Ovary (tissue), 7 donors: ENCODE measurements at regions not wholly inside any gene's neighbourhood (a gene's known extent, or its start where the extent isn't known, plus 50 kb on each side); places are given as distances from the start of the nearest gene placed in this dataset.

Source experiments
- DNase-seq, 5 donors: peaks; one replicate each; pipeline ENCODE4 v3.0.0-alpha.2; 2019 to 2020
- H3K27ac ChIP-seq, 2 donors: fragments of 200-600 bp; one replicate each; pipeline versions ENCODE4 v1.5.1 to v1.8.0; 2019 to 2022
- H3K27me3 ChIP-seq: fragments of 200-600 bp; one replicate; pipeline ENCODE4 v1.8.0; 2022
- H3K36me3 ChIP-seq: fragments of 200-600 bp; sonication (generic); one replicate; pipeline ENCODE4 v1.5.1; 2019
- H3K4me1 ChIP-seq: one replicate; pipeline ENCODE4 v1.8.1; 2013; ENCODE audit warnings: mild to moderate bottlenecking, moderate library complexity; ENCODE audit not compliant: insufficient read depth
- H3K4me3 ChIP-seq: fragments of 200-600 bp; sonication (generic); one replicate; pipeline ENCODE4 v1.5.1; 2017
- H3K9me3 ChIP-seq, 2 donors: fragments of 200-600 bp in 1 of 2; sonication (generic) in 1 of 2; one replicate each; pipeline versions ENCODE4 v1.5.1 to v1.8.1; 2013 to 2019; ENCODE audit warnings: mild to moderate bottlenecking in 1 of 2, moderate library complexity in 1 of 2
- EP300 ChIP-seq: sonication (generic); formaldehyde crosslinking; IDR thresholded peaks from one replicate; pipeline ENCODE4 v1.6.1; 2017; ENCODE audit warnings: antibody characterized with exemption
- POLR2A ChIP-seq: fragments of 450-650 bp; IDR thresholded peaks from one replicate; pipeline ENCODE4 v1.6.1; 2017; ENCODE audit warnings: antibody characterized with exemption, mild to moderate bottlenecking, moderate library complexity
- WGBS, 3 donors: extraction: QIAGEN DNeasy Blood & Tissue Kit in 1 of 3; methylation state at CpG; one replicate each; pipeline versions ENCODE4 v1.1.5 to v1.1.7; 2013 to 2017; 5-methylcytosine and 5-hydroxymethylcytosine counted together
- intact Hi-C, 4 donors: fragments of 100-400 bp; cut with DNase I; formaldehyde crosslinking; loops; one replicate each; pipeline versions ENCODE4 v1.11.0 to v1.15.1; 2022 to 2023
- TF ChIP-seq, protein P1 (sequence below), 3 donors: fragments of 450-650 bp in 2 of 3; fragments of 200-600 bp in 1 of 3; IDR thresholded peaks; one replicate each; pipeline versions ENCODE4 v1.5.1 to v1.8.0; 2016 to 2022; ENCODE audit warnings: antibody characterized with exemption in 3 of 3, mild to moderate bottlenecking in 1 of 3
- donor health status: DM: no; HTN: no; CAD: no; lungs with moderate emphysema.
- donor health status: DM: no; HTN: no; CAD: no.
- donor health status: Bipolar disorder and iron deficiency.
- donor health status: DM: no; HTN: no; CAD: no.
- donor health status: DM: yes; HTN: yes; CAD: no.

- Histone ChIP-seq H3K27me3 (no peaks in the 10 kb centered on the region), H3K4me3 (no peak overlapping the region), H3K27ac (no peak overlapping the region), H3K9me3 (no peaks in the 10 kb centered on the region), H3K4me1 (no peaks in the 10 kb centered on the region), H3K36me3 (no peaks in the 10 kb centered on the region)
- intact Hi-C loops = no loop called here
- no peak for TF ChIP-seq POLR2A
- no peak for DNase-seq
Observed at GRCh38 chr21:20083336-20083735, 914.9 kb upstream of the NCAM2 start.

DNA sequence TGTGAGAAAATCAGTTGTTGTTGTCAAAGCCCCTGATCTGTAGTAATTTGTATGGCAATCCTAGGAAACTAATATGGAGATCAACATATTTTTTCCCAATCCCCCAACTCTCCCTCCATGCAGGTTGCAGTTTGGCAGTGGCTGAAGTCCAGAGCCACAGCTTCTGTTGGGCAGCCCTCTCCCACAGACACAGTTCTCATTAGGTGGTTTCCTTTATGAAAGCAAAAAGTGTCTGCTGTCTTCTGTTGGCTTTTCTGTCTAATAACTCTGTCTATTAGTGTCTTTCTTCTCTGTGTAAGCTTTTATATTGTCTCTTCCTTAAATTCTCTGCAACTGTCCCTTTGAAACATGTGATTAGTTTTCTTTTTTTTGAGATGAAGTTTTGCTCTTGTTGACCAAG is 914.3 kb upstream of the NCAM2 start:
- H3K36me3 ChIP-seq = no peaks in the 10 kb centered on the region
- TF ChIP-seq EP300 (no peak), POLR2A (no peak)
- TF ChIP-seq, protein P1, sequence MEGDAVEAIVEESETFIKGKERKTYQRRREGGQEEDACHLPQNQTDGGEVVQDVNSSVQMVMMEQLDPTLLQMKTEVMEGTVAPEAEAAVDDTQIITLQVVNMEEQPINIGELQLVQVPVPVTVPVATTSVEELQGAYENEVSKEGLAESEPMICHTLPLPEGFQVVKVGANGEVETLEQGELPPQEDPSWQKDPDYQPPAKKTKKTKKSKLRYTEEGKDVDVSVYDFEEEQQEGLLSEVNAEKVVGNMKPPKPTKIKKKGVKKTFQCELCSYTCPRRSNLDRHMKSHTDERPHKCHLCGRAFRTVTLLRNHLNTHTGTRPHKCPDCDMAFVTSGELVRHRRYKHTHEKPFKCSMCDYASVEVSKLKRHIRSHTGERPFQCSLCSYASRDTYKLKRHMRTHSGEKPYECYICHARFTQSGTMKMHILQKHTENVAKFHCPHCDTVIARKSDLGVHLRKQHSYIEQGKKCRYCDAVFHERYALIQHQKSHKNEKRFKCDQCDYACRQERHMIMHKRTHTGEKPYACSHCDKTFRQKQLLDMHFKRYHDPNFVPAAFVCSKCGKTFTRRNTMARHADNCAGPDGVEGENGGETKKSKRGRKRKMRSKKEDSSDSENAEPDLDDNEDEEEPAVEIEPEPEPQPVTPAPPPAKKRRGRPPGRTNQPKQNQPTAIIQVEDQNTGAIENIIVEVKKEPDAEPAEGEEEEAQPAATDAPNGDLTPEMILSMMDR (IDR thresholded peaks at IDR 0.05) = no peak
- intact Hi-C loops = no loop called here
- DNase-seq = no peak
- no peak overlapping the region for H3K27ac ChIP-seq
- H3K4me1 ChIP-seq = no peaks in the 10 kb centered on the region
- no peaks in the 10 kb centered on the region for H3K9me3 ChIP-seq
- no peaks in the 10 kb centered on the region for H3K27me3 ChIP-seq
- no peak overlapping the region for H3K4me3 ChIP-seq

- 57 to 60% (median 59%) methylated on average over 3 of the region's 3 CpGs for WGBS, 3 donors
- DNase-seq = no peak
- no peaks in the 10 kb centered on the region for H3K9me3 ChIP-seq
- no peaks in the 10 kb centered on the region for H3K27me3 ChIP-seq
- no peaks in the 10 kb centered on the region for H3K4me1 ChIP-seq
- intact Hi-C loops = no loop called here
- H3K36me3 ChIP-seq = no peaks in the 10 kb centered on the region
- H3K4me3 ChIP-seq = no peak overlapping the region
- TF ChIP-seq EP300 (no peak), POLR2A (no peak)
- TF ChIP-seq, protein P1 (IDR thresholded peaks at IDR 0.05) = no peak
- no peak overlapping the region for H3K27ac ChIP-seq
Observed at GRCh38 chr21:20086508-20086907, 911.7 kb upstream of the NCAM2 start.

DNA sequence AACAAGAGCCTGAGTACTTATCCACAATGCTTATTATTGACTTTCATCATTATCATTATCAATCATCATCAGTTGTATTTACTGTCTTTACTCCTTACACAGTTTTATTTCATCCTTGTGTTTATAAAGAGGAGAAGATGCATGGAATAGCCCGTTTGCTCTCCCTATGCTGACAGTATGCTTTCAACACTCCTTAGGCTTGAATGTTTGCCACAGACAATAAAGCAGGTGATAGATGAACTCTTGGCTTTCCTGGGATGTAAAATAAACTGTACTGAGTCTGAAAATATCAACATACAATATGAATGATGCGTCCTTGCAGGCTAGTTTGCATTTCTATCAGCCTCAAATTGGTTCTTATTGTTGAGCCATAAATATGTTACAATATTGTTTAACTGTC is 891.8 kb upstream of the NCAM2 start:
- TF ChIP-seq EP300 (no peak), POLR2A (no peak)
- TF ChIP-seq, protein P1 (IDR thresholded peaks at IDR 0.05) = no peak
- H3K4me3 ChIP-seq = no peak overlapping the region
- no peak for DNase-seq
- no peaks in the 10 kb centered on the region for H3K27me3 ChIP-seq
- H3K9me3 ChIP-seq = no peaks in the 10 kb centered on the region
- 29 to 40% (median 32%) methylated on average over 2 of the region's 2 CpGs for WGBS, 3 donors
- no peak overlapping the region for H3K27ac ChIP-seq
- intact Hi-C loops = no loop called here
- no peaks in the 10 kb centered on the region for H3K4me1 ChIP-seq
- no peaks in the 10 kb centered on the region for H3K36me3 ChIP-seq

DNA sequence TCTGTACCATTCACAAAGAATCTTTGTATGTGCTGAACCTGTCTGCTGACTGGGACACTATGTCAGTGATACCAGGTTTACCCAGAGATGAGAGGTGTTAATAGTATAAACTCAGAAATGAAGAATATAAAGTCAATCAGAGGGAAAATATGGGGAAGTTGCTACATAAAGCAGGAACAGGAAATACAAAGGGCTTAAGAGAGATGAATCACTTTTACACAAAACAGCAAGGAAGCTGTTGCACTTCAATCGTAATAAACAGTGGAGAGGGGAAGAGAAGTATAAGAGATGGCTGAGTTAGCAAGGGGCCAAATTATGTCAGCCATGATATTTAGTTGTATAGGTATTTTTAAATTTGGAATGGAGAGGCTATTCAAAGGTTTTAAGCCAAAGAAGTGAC is 890.2 kb upstream of the NCAM2 start:
- 36 to 81% (median 66%) methylated on average over 1 of the region's 1 CpG for WGBS, 3 donors
- no peak for TF ChIP-seq EP300
- TF ChIP-seq, protein P1 (IDR thresholded peaks at IDR 0.05) = no peak
- TF ChIP-seq POLR2A = no peak

More for the DNA sequence above, 890.2 kb upstream of the NCAM2 start:
- Histone ChIP-seq H3K27me3 (no peaks in the 10 kb centered on the region), H3K27ac (no peak overlapping the region), H3K36me3 (no peaks in the 10 kb centered on the region), H3K4me3 (no peak overlapping the region), H3K4me1 (no peaks in the 10 kb centered on the region), H3K9me3 (no peaks in the 10 kb centered on the region)
- no peak for DNase-seq
- intact Hi-C loops = no loop called here
